SK-N-SH (cell line): ENCODE measurements at regions not wholly inside any gene's neighbourhood (a gene's known extent, or its start where the extent isn't known, plus 50 kb on each side); places are given as distances from the start of the nearest gene placed in this dataset.

ENCODE experiments used
- CTCF ChIA-PET: fragments of 300-600, 350-600 bp; formaldehyde crosslinking; extraction: SDS; loops from one replicate; lab custom pipeline; 2021; lab: Yijun Ruan, JAX
- POLR2A ChIA-PET: fragments of 350-600 bp; sonication (Branson Sonifier 250); formaldehyde crosslinking; extraction: SDS; loops from one replicate; lab custom pipeline; 2020; ENCODE audit warnings: antibody characterized with exemption, inconsistent platforms; lab: Yijun Ruan, JAX
- DNase-seq: peaks from one replicate; pipeline ENCODE4 v3.0.0; 2012
- H2AFZ ChIP-seq: fragments of 200-600 bp; sonication (generic); 2 replicates; pipeline ENCODE4 v1.8.1; 2016; ENCODE audit warnings: antibody characterized with exemption, mild to moderate bottlenecking, low read depth
- H3F3A ChIP-seq: fragments of 200-600 bp; sonication (generic); replicated peaks from 2 replicates; pipeline ENCODE3; 2016; ENCODE audit warnings: antibody characterized with exemption, mild to moderate bottlenecking; ENCODE audit not compliant: insufficient read depth
- H3K27ac ChIP-seq, 2 experiments: fragments of 200-500 bp in 1 of 2; fragments of 200-600 bp in 1 of 2; sonication (Bioruptor generic) in 1 of 2; sonication (generic), shearing (Covaris generic) in 1 of 2; 2 replicates each; pipeline versions ENCODE4 v1.5.1 to v1.6.1; 2014 to 2016; ENCODE audit warnings: low read depth in 2 of 2, inconsistent platforms in 1 of 2, low read length in 1 of 2, mild to moderate bottlenecking in 1 of 2, mixed read lengths in 1 of 2
- H3K27me3 ChIP-seq: fragments of 200-600 bp; sonication (generic), shearing (Covaris generic); 2 replicates; pipeline ENCODE4 v1.6.1; 2016; ENCODE audit warnings: mixed run types; ENCODE audit not compliant: insufficient read depth
- H3K36me3 ChIP-seq, 2 experiments: fragments of 200-500 bp in 1 of 2; fragments of 200-600 bp in 1 of 2; sonication (Bioruptor generic) in 1 of 2; sonication (generic) in 1 of 2; replicated peaks in 1 of 2; 2 replicates each; pipeline versions ENCODE3 to v1.5.1; 2014 to 2016; ENCODE audit warnings: low read length in 1 of 2, mild to moderate bottlenecking in 1 of 2; ENCODE audit not compliant: insufficient read depth in 2 of 2, control insufficient read depth in 1 of 2
- H3K4me1 ChIP-seq, 2 experiments: fragments of 200-500 bp in 1 of 2; fragments of 200-600 bp in 1 of 2; sonication (Bioruptor generic) in 1 of 2; sonication (generic), shearing (Covaris generic) in 1 of 2; 2 replicates each; pipeline versions ENCODE4 v1.5.1 to v1.6.1; 2014 to 2016; ENCODE audit warnings: low read depth in 1 of 2, low read length in 1 of 2, mixed run types in 1 of 2; ENCODE audit not compliant: insufficient read depth in 2 of 2, control insufficient read depth in 1 of 2
- H3K4me2 ChIP-seq: fragments of 200-600 bp; sonication (generic), shearing (Covaris generic); 2 replicates; pipeline ENCODE4 v1.6.1; 2017; ENCODE audit warnings: mixed run types
- H3K4me3 ChIP-seq, 2 experiments: fragments of 200-500 bp in 1 of 2; fragments of 200-600 bp in 1 of 2; sonication (Bioruptor generic) in 1 of 2; sonication (generic), shearing (Covaris generic) in 1 of 2; 2 replicates each; pipeline versions ENCODE4 v1.5.1 to v1.8.1; 2014 to 2016; ENCODE audit warnings: low read depth in 2 of 2, inconsistent platforms in 1 of 2, low read length in 1 of 2, mild to moderate bottlenecking in 1 of 2, mixed read lengths in 1 of 2, moderate library complexity in 1 of 2
- H3K79me2 ChIP-seq: fragments of 200-600 bp; sonication (generic); 2 replicates; pipeline ENCODE4 v1.8.1; 2017; ENCODE audit warnings: mild to moderate bottlenecking; ENCODE audit not compliant: insufficient read depth
- H3K9ac ChIP-seq: fragments of 200-600 bp; sonication (generic); 2 replicates; pipeline ENCODE4 v1.6.1; 2017; ENCODE audit warnings: mixed run types
- H3K9me2 ChIP-seq: fragments of 200-600 bp; sonication (generic); 2 replicates; pipeline ENCODE4 v1.6.1; 2017; ENCODE audit warnings: mixed run types
- H3K9me3 ChIP-seq: fragments of 200-600 bp; sonication (generic); 2 replicates; pipeline ENCODE4 v1.6.1; 2017; ENCODE audit warnings: mixed run types, mild to moderate bottlenecking, moderate library complexity
- H4K20me1 ChIP-seq: fragments of 200-600 bp; sonication (generic); 2 replicates; pipeline ENCODE4 v1.6.1; 2017; ENCODE audit warnings: mild to moderate bottlenecking, mixed run types; ENCODE audit not compliant: insufficient read depth
- CHD2 ChIP-seq: fragments of 150-350 bp; IDR thresholded peaks from 2 replicates; pipeline ENCODE4 v1.6.1; 2018; ENCODE audit warnings: low read length; ENCODE audit not compliant: partially characterized antibody
- CTCF ChIP-seq: fragments of 200-600 bp; sonication (generic); IDR thresholded peaks from 2 replicates; pipeline ENCODE4 v1.6.1; 2017; ENCODE audit warnings: antibody characterized with exemption, mild to moderate bottlenecking, moderate library complexity
- ELF1 ChIP-seq: IDR thresholded peaks from 2 replicates; pipeline ENCODE4 v1.4.0; 2012
- EP300 ChIP-seq, 2 experiments: IDR thresholded peaks; 2 replicates each; pipeline versions ENCODE4 v1.4.0 to v1.6.1; 2012; ENCODE audit warnings: borderline replicate concordance in 1 of 2, low read depth in 1 of 2, low read length in 1 of 2
- FOSL2 ChIP-seq: IDR thresholded peaks from 2 replicates; pipeline ENCODE4 v1.4.0; 2012; ENCODE audit warnings: low read depth, mild to moderate bottlenecking, moderate library complexity, borderline replicate concordance
- FOXJ3 ChIP-seq: sonication (generic); formaldehyde crosslinking; IDR thresholded peaks from 2 replicates; pipeline ENCODE4 v1.5.1; 2020; ENCODE audit warnings: mild to moderate bottlenecking, missing genetic modification reagents
- FOXM1 ChIP-seq: IDR thresholded peaks from 2 replicates; pipeline ENCODE4 v1.4.0; 2012; ENCODE audit warnings: low read depth, mild to moderate bottlenecking
- IRF3 ChIP-seq: fragments of 150-350 bp; IDR thresholded peaks from 2 replicates; pipeline ENCODE4 v1.6.1; 2016; ENCODE audit warnings: mild to moderate bottlenecking, low read depth, low read length
- JUND ChIP-seq: IDR thresholded peaks from 2 replicates; pipeline ENCODE4 v1.4.0; 2012
- MAX ChIP-seq: IDR thresholded peaks from 2 replicates; pipeline ENCODE4 v1.4.0; 2012; ENCODE audit warnings: low read depth
- MEF2A ChIP-seq: IDR thresholded peaks from 2 replicates; pipeline ENCODE4 v1.4.0; 2012; ENCODE audit warnings: low read depth, borderline replicate concordance
- MXI1 ChIP-seq: IDR thresholded peaks from 2 replicates; pipeline ENCODE4 v1.6.1; 2012; ENCODE audit warnings: mild to moderate bottlenecking, low read depth, low read length, improper control_type of control experiment
- NFIC ChIP-seq: IDR thresholded peaks from 2 replicates; pipeline ENCODE4 v1.4.0; 2012; ENCODE audit warnings: borderline replicate concordance
- NRF1 ChIP-seq: IDR thresholded peaks from 2 replicates; pipeline ENCODE4 v1.6.1; 2012; ENCODE audit warnings: low read depth, mild to moderate bottlenecking, low read length
- PBX3 ChIP-seq: IDR thresholded peaks from 2 replicates; pipeline ENCODE4; 2012
- RCOR1 ChIP-seq: fragments of 150-350 bp; IDR thresholded peaks from 2 replicates; pipeline ENCODE4 v1.6.1; 2017; ENCODE audit warnings: antibody characterized with exemption, low read length
- REST ChIP-seq: IDR thresholded peaks from 2 replicates; pipeline ENCODE4 v1.6.1; 2012; ENCODE audit warnings: mild to moderate bottlenecking, low read depth, low read length, moderate library complexity
- SMC3 ChIP-seq: IDR thresholded peaks from 2 replicates; pipeline ENCODE4 v1.6.1; 2012; ENCODE audit warnings: low read depth, low read length, improper control_type of control experiment
- TAF1 ChIP-seq: IDR thresholded peaks from 2 replicates; pipeline ENCODE4 v1.6.1; 2012; ENCODE audit warnings: low read depth, mild to moderate bottlenecking, low read length, moderate library complexity, borderline replicate concordance
- TEAD4 ChIP-seq: IDR thresholded peaks from 2 replicates; pipeline ENCODE4 v1.4.0; 2012; ENCODE audit warnings: mild to moderate bottlenecking, borderline replicate concordance; ENCODE audit not compliant: insufficient read depth
- USF2 ChIP-seq: fragments of 150-350 bp; IDR thresholded peaks from 2 replicates; pipeline ENCODE4 v1.6.1; 2017; ENCODE audit warnings: antibody characterized with exemption, low read length, low read depth, borderline replicate concordance
- YY1 ChIP-seq: IDR thresholded peaks from 2 replicates; pipeline ENCODE4 v1.4.0; 2012; ENCODE audit warnings: low read depth, mild to moderate bottlenecking
- ZBTB33 ChIP-seq: IDR thresholded peaks from 2 replicates; pipeline ENCODE4 v1.4.0; 2012; ENCODE audit warnings: low read depth, borderline replicate concordance
- WGBS: methylation state at CpG from one replicate; pipeline ENCODE4 v1.1.6; 2017; ENCODE audit warnings: low lambda C conversion rate; 5-methylcytosine and 5-hydroxymethylcytosine counted together

GRCh38 chr16:17828012-17828411, 357.3 kb upstream of the XYLT1 start:
- no peak overlapping the region for H3K4me3 ChIP-seq
- H3K36me3 ChIP-seq: no peaks in the 10 kb centered on the region
- H3F3A ChIP-seq: peaks cover 14% of the 10 kb centered on the region
- ChIA-PET POLR2A (interaction anchor here (1.0 kb wide), 1 partner anchor 9 kb away, joined by 5 read pairs; no protein-coding TSS in a partner anchor), CTCF (no interaction called here)
- H3K9me2 ChIP-seq: no peaks in the 10 kb centered on the region
- no peak overlapping the region for H2AFZ ChIP-seq
- H3K9ac ChIP-seq: peak overlapping the region; percentile 41; the same call in 1 of the 2 replicates
- peaks cover 6 to 8% of the 10 kb centered on the region in 2 experiments; a peak in 3 of 4 replicates for H3K4me1 ChIP-seq
- H3K4me2 ChIP-seq: 0 out of 2 replicates have a peak overlapping the region, but pooled peaks have one; percentile 25
- H3K27me3 ChIP-seq: no peaks in the 10 kb centered on the region
- no peaks in the 10 kb centered on the region for H3K9me3 ChIP-seq
- H4K20me1 ChIP-seq: no peaks in the 10 kb centered on the region
- peak overlapping the region; percentile 69 to 95 for H3K27ac ChIP-seq
- WGBS: 14% methylated on average over 2 of the region's 2 CpGs
- DNase-seq: no peak
- H3K79me2 ChIP-seq: no peaks in the 10 kb centered on the region
- TF ChIP-seq ELF1: no peak
- TF ChIP-seq USF2: no peak
- TF ChIP-seq CHD2: no peak
- TF ChIP-seq MXI1: no peak
- TF ChIP-seq YY1: no peak
- TF ChIP-seq CTCF: no peak
- TF ChIP-seq MEF2A: no peak
- peak; percentile 82 for TF ChIP-seq NFIC
- TF ChIP-seq TEAD4: peak; percentile 71; the same call in 1 of the 2 replicates
- no peak for TF ChIP-seq FOXJ3 (CRISPR knock-in tag)
- TF ChIP-seq REST: 0 out of 2 replicates have a peak, but pooled peaks have one; percentile 15
- TF ChIP-seq MAX: 0 out of 2 replicates have a peak, but pooled peaks have one; percentile 14
- TF ChIP-seq SMC3: no peak
- TF ChIP-seq NRF1: no peak
- no peak for TF ChIP-seq IRF3
- TF ChIP-seq PBX3: peak; percentile 87
- no peak for TF ChIP-seq FOXM1
- no peak for TF ChIP-seq TAF1
- TF ChIP-seq FOSL2: peak; percentile 82; the same call in 1 of the 2 replicates
- no peak for TF ChIP-seq ZBTB33
- peak; percentile 71 for TF ChIP-seq JUND
- no peak for TF ChIP-seq RCOR1
- TF ChIP-seq EP300 (IDR thresholded peaks at IDR 0.05; ENCODE audit: borderline replicate concordance in 1 of 2, low read depth in 1 of 2, low read length in 1 of 2): peak; percentile 39 to 53; a peak in 3 of 4 replicates
